NCI-H187 treated with DMSO at 0.1 percent for 48 hours (cell line): ENCODE measurements at regions not wholly inside any gene's neighbourhood (a gene's known extent, or its start where the extent isn't known, plus 50 kb on each side); places are given as distances from the start of the nearest gene placed in this dataset.

Experiments
- DNase-seq: peaks from one replicate; lab custom pipeline; 2025; lab: John Stamatoyannopoulos, UW

GRCh38 chr5:159855476-159856191 is 60.6 kb upstream of the ADRA1B start:
- DNase-seq: no peak

- DNase-seq: no peak
Measured at GRCh38 chr5:159858871-159859270, 57.4 kb upstream of the ADRA1B start.

- no peak for DNase-seq
Measured at GRCh38 chr5:159861086-159861485, 55.2 kb upstream of the ADRA1B start.

GRCh38 chr5:159864885-159865691 is 51.2 kb upstream of the ADRA1B start:
- DNase-seq: no peak

GRCh38 chr5:159866093-159866492 is 50.2 kb upstream of the ADRA1B start:
- no peak for DNase-seq
